ENCODE measurements at regions not wholly inside any gene's neighbourhood (a gene's known extent, or its start where the extent isn't known, plus 50 kb on each side); places are given as distances from the start of the nearest gene placed in this dataset.
A peak's percentile ranks its signal among the peaks of the same experiment; 100 is the strongest.
"Not testable (repeated sequence)": the region's sequence is repeated elsewhere in the genome, so short reads cannot be mapped to it uniquely, and the experiment has no call there.

DNA sequence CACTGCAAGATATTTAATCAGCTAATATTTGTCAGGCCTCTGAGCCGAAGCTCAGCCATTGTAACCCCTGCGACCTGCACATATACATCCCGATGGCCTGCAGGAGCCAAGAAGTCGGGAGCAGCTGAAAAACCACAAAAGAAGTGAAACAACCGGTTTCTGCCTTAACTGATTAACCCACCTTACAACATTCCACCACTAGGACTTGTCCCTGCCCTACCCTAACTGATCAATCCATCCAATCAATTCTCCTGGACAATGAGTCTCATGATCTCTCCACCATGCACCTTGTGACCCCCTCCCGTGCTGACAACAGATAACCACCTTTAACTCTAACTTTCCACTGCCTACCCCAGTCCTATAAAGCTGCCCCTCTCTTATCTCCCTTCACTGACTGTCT, 945.4 kb upstream of the GYPC start:
- no peak for DNase-seq (ENCODE audit: low spot score)

GRCh38 chr2:125711075-125711474, 944.9 kb upstream of the GYPC start:
- DNase-seq (ENCODE audit: low spot score) = no peak

DNA sequence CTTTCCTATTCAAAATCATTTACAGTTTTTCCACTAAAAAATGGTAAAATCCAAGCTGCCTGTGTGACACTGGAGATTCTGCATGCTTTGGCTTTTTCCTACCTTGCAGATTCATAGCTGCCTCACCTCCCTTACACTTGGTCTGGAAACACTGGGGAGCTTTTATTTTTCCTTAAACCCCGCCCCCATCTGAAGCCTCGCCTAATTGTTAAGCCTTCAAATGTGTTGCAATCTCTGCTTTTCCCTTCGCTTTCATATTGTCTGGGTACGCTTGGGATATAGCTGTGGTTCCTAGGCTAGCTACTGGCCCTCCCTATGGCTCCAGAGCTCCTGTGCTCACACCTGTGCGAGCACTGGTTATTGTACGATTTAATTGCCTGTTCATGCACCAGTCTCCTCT, 942.4 kb upstream of the GYPC start:
- no peak for DNase-seq (ENCODE audit: low spot score)

DNA sequence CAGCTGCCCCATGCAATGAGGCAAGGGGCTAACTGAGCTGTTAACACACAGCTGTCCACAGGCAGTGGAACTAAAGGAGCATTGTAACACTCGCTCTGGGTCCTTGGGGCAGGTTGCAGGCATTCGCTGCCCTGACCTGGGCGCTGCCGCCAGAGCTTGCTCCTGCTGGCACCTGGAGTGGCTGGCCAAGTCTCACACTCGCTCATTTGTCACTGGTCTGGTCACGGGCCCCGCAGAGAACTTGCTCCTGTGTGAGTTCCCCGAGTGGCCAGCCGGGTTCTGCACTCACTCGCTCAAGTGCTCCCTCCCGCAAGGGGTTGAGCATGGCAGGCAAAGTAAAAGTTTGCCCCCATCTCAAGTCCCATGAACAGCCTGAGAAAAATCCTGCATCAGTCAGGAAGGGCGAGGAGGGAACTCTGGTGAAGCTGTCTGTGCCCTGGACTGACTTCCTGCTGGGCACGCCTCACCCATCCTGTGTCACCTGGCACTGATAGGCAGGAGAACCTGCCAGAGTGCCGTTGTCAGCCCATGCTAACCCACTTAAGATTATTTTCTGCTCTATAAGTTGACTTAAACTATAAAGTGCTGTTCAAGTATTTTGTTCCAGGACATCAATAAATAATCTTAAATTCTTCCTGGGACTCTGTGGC, 934.8 kb upstream of the GYPC start:
- DNase-seq (ENCODE audit: low spot score) = no peak

DNA sequence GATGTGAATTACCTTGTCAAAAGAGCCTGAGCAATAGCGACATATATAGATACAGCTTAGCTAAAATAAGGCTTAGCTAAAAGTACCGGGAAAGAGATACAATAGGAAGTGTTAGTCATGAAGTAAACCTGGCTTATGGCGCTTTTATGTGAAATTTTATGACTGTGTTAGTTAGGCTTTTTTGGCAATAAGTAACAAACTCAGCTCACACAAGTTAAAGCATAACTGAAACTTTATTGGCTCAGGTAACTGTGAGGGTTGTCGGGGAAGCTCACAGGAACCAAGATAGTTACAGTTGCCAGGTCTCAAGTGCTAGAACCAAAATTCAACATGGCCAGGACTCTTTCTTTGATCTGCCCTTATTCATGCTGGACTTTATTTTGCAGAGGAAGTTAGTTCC, 925.0 kb upstream of the GYPC start:
- no peak for DNase-seq (ENCODE audit: low spot score)

GRCh38 chr2:125736306-125736705, 919.7 kb upstream of the GYPC start:
- no peak for DNase-seq (ENCODE audit: low spot score)

DNA sequence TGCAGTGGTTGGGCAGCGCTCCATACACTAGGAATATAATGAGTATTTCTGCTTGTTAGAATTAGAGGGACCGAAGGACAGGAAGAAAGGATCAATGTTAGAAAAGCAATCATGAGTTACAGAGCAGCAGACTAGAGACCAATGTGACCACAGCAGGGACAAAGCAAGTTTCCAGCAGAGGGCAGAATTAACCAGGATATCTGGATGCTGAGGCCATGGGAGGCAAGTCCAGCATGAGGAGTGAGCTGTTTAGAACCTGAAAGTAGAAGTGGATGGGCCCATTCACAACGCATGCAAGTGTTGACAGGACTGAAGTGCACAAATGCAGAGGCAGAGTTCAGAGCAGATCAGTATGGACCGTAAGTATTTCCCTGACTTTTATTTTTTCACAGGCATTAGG, 910.4 kb upstream of the GYPC start:
- DNase-seq (ENCODE audit: low spot score) = peak; percentile 61

DNA sequence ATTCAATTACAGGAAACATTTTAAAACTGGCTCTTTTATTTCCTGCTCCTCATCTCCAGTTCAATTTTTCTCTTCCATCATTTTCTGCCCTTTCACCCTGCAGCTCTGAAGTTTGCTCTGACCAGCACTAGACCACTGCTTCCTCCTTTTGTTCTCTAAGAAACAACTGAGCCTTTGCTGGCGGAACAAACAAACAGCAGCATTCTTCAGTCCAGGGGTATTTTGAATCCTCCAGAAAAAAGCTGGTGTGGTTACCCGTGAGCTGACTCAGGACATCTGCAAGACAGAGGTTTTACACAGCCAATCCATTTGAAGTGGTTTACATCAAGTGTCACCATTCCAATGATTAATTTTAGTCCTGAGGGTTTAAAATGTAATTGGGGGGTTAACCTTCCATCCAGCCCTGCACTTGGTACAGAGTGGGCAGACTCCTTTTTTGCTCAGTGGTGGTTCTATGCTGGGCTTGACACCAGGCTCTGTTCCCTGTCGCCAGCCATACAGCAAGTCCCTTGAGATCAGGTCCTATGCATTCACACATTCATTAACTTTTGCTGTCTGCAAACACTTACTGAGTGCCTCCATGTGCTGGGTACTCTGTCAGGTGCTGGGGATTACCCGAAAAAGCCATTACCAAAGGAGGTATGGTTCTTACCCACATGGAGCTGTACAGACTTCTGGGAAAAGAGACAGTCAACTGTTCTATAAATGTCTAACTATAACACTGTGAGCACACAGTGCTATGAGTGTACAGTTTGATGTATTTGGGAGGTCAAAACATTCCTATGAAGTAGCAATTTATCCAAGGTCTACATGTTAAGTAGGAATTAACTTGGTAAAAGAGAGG, 909.4 kb upstream of the GYPC start:
- no peak for DNase-seq (ENCODE audit: low spot score)

- DNase-seq (ENCODE audit: low spot score) = no peak
Observed at GRCh38 chr2:125747165-125747425, 908.9 kb upstream of the GYPC start.

- DNase-seq (ENCODE audit: low spot score) = no peak
Observed at GRCh38 chr2:125756431-125756830, 899.5 kb upstream of the GYPC start.

- DNase-seq (ENCODE audit: low spot score) = no peak
Observed at GRCh38 chr2:125796784-125797183, 859.2 kb upstream of the GYPC start.

DNA sequence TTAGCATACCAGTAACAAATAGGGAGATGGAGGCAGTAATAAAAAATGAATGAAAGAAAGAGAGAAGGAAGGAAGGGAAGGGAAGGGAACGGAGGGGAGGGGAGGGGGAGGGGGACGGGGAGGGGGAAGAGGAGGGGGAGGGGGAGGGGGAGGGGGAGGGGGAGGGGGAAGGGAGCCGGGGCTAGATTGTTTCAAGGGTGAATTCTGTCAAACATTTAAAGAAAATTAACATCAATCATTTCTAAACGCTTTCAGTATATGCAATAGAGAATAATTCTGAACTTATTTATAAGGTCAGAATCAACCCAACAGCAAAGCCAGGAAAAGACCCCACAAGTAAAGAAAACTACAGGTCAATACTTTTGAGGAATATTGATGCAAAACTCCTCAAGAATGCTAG, 858.8 kb upstream of the GYPC start:
- no peak for DNase-seq (ENCODE audit: low spot score)

DNA sequence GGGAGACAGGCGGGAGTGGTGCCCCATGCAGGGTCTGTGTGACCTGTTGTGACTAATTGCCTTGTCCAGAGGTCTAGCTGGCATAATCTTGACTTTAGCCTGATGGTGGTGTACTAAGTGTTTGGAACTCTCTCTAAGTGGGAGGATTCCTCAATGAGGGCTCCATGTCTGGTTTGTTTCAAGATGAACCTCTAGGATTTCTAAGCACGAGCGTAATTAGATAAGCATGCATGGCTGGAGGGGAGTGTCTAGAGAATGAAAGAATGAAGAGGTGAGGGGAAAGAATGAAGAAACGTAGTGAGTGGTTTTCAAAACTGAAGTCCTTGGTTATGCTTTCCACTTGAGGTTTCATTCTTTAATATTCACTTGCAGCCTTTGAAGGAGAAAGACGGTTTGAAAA, 833.2 kb upstream of the GYPC start:
- no peak for DNase-seq (ENCODE audit: low spot score)

GRCh38 chr2:125825781-125826180, 830.2 kb upstream of the GYPC start:
- DNase-seq (ENCODE audit: low spot score) = not testable (repeated sequence)

GRCh38 chr2:125837128-125837527, 818.8 kb upstream of the GYPC start:
- DNase-seq (ENCODE audit: low spot score) = peak; percentile 49

- no peak for DNase-seq (ENCODE audit: low spot score)
Observed at GRCh38 chr2:125837611-125838010, 818.3 kb upstream of the GYPC start.

GRCh38 chr2:125839945-125840344, 816.0 kb upstream of the GYPC start:
- no peak for DNase-seq (ENCODE audit: low spot score)

DNA sequence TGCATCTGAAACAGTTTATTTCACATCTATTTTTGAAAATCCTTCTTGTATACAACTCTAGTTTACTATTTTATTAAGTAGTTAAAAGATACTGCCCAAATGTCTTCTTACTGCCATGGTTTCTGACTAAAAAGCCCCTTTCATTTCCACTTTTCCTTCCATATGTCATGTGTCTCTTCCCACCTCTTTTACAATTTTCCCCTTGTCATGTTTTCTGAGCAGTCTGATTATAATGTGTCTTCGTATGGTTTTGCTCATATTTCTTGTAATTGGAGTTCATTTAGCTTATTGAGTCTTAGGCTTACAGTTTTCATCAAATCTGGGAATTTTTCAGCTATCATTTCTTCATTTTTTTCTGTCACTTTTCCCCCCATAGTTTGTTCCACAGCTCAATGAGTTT, 813.9 kb upstream of the GYPC start:
- DNase-seq (ENCODE audit: low spot score) = no peak

DNA sequence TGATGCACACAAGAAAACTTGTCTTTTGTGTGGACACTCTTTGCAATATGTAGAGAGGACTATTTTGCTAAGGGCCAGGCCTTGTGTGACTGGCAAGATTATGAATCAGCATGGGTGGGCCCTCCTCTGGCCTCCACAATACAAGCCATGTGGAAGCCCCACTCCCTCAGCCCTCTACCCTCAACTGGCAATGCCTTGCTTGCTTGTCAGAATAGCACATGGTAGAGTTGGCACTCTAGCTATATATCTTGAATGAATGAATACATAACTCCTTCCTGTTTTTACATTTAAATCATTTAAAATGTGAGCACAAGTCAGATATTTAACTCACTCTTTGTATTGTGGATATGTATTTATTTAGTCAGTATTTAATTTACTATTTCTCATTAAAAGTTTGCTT, 805.4 kb upstream of the GYPC start:
- DNase-seq (ENCODE audit: low spot score) = no peak

GRCh38 chr2:125852364-125852763, 803.6 kb upstream of the GYPC start:
- no peak for DNase-seq (ENCODE audit: low spot score)

DNA sequence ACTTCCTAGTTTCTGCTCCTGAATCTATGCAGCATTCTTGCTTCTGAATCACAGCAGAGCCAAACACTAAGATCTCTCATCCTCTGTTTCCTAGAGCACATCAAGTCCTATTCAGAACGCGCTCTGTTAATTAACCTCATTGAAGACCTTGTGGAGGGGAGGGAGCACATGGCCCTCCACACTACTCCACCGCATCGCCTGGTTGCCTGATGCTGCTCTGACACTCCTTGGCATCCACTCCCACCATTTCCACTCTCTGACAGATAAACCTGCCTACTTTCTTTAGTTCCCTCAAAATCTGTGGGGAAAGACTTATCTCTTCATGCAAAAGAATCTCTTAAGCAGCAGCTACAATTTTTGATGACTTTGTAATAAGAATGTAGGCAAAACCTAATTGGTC, 802.3 kb upstream of the GYPC start:
- no peak for DNase-seq (ENCODE audit: low spot score)

GRCh38 chr2:125855204-125855603, 800.8 kb upstream of the GYPC start:
- DNase-seq (ENCODE audit: low spot score) = no peak

GRCh38 chr2:125857971-125858794, 797.8 kb upstream of the GYPC start:
- no peak for DNase-seq (ENCODE audit: low spot score)

Data from ecto neural progenitor cell (in vitro differentiated cells).